ELR (cell line): ENCODE measurements at regions not wholly inside any gene's neighbourhood (a gene's known extent, or its start where the extent isn't known, plus 50 kb on each side); places are given as distances from the start of the nearest gene placed in this dataset.

Source experiments
- DNase-seq: peaks from one replicate; pipeline ENCODE4 v3.0.0-alpha.2; 2015; ENCODE audit warnings: low read depth

DNA sequence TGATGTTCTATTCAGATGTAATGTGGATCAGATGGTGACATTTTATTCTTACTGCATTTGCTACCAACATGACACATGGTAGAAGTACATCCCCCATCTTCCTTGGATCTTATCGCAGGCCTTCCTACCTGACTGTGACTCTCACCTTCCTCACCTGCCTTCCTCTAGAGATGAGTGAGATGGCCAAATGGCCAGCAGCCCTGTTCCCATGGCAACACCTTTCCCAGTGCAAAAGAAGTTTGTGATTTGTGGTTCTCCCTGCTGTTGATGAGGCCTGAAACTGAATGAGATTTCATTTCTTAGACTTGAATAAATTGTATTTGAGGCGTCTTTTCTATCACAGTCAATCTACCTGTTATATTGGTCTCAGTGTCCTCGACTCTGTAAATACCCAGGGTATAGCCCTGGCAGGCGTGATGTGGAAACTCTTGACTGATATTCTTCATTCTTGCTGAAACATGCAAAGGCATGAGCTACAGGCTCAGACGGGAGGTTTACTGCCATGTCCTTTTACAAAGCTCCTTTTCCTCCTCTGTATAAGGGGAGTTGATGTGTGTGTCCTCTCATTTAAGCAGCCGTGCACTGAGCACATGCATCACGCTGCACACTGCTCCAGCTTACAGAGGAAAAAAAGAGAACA is 440.7 kb upstream of the AKR1E2 start:
- no peak for DNase-seq

DNA sequence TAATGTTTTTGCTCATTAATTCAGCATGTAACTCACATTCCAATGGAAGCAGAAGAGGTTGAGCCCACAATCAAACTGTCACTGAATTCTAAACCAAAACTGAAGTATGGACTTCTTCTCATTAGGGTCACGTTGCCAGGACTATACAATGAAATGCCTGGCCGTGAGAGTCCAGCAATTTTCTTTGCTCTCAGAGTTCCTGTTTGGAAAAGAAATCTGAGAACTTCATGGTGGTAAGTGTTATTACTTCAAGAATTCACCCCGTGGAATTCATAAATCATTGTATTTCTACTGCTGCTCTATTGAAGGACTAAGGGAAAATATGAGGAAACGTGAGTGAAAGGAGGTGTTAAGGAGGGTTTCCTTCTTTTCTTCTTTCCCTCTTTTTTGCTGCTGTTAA is 441.8 kb upstream of the AKR1E2 start:
- DNase-seq = no peak

DNA sequence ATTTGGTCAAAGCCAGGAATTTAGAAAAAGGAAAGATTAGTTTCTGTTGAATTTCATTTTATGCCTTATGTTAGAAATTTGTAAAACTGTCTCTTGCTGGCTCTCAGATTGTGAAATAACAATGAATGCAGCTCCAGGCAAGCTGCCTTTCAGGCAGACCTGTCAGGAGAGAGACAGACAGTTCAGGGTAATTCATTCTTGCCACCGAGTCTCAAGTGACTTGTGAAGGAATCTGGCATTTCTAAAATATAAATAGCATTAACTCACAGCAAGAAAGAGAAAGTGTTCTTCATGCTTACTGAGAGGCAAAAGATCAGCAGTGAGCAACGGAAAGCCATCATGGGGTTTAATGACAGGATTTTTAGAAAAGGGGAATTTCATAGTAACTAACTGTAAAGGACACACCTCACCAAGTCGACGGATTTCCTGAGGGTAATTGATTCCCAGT is 442.3 kb upstream of the AKR1E2 start:
- DNase-seq = no peak

DNA sequence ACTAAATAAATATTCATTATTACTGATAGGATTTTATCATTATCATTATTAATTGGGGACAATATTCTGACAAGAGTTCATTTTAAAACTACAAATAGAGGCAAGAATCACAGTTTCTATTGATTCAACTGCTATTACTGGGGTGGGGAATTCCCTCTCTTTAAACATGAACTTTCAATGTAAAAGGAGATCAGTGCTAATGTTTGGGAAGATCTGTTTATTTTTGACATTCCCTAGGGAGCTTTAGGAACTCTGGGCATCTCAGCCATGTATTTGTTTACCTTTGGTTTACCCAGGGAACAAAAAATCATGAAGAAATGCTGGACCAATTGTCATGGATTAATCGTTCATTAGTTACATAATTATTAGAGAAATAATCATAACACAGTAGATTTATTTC is 443.2 kb upstream of the AKR1E2 start:
- no peak for DNase-seq

DNA sequence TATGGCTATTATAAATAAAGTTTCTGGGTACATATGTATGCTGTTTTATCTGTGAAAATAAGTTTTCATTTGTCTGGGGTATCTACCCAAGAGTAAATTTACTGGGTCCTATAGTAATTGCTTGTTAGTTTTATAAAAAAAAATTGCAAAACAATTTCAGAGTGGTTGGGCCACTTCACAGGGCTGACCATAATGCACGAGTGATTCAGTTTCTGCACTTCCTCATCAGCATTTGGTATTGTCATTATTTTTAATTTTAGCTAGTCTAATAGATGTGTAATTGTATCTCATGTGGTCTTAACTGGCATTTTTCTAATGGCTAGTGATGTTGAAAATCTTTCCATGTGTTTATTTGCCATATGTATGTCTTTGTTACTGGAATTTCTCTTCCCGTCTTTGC is 452.4 kb upstream of the AKR1E2 start:
- DNase-seq = no peak

DNA sequence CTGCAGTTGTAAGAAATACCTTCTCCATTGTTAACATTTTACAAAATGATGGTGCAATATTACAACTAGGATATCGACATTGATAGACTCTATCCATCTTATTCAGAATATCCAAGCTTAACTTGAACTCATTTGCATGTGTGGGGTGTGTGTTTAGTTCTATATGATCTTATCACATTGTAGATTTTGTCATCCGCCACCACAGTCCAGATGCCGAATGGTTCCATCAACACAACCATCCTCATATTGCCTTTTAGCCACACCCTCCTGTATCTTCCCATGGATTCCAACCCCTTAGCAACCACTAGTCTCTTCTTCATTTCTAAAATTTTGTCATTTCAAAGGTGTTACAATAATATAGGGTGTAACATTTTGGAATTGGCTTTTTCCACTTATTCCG is 452.9 kb upstream of the AKR1E2 start:
- DNase-seq = no peak

DNA sequence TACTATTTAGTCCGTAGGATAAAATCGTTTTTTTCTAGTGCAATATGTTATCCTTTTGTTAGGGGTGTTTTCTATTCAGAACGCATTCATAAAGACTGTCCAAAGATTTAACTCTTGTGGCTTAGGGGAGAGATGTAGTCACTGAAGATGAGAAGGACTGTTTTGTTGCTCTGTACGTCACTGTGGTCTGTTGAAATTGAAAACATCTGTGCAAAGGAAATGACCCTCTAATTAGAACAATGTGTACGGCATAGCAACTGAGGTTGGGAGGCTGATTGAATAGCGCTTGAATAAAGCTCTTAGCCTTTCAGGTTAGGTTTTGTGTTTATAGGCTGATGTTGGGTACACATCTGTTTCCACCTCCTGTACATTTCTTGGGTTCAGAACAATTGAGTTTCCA is 453.4 kb upstream of the AKR1E2 start:
- DNase-seq = peak; percentile 92

DNA sequence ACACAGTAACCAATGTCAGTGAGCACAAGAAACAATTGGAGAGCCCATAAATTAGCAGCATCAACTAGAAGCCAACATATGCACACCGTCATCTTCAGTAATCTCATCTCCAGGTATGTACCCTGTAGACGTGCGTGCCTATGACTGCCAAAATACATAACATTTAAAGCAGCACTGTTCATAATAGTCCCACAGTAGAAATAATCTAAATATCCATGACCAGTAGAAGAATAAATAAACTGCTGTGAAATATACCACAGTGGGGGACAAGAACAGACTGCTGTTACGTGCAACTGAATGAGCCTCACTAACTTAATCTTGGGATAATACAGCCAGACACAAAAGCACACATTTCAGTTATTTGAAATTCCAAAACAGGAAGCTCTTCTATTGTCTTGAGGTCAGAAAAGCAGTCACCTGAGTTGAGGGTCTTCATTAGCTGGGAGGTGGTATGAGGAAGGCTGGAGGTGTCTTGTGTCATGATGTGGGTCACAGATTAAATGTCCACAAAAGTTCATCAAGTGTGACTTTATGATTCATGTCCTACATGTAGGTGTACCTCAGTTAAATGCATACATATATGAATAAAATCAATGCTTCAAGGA is 454.2 kb upstream of the AKR1E2 start:
- DNase-seq = no peak

DNA sequence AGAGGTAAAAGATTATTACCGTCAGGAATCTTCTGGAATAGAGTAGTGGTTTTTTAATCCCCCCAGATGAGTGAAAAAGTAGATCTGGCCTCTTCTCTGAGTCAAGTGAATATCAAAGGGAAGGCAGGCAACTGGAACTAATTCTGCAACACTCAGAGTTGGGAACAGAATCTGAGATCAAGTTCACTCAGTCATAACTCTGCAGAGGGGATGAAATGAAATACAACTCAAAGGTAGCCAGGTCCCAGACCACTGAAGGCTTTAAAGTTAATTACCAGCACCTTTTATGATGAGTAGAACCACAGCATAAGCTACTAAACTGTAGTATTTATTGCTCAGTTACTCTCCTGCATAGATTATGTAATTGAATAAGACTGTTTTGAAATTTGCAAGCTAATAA is 455.6 kb upstream of the AKR1E2 start:
- no peak for DNase-seq

DNA sequence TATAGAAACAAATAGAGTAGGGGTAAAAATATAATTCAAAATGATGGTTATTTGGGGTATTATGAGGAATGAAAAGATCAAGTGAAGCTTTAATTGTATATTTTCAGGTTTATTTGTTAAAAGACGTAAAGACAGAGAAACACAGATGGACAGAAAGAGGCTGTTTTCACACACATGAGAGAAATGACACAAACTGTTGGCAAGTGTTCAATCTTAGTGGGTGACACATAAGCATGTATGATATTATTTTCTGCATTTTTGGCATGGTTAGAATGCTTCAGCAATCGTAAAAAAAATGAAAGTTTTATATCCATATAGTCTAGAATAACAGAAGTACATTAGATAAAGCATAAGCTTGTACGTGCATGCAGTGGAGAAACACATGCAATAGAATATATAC is 464.4 kb upstream of the AKR1E2 start:
- peak; percentile 14 for DNase-seq

DNA sequence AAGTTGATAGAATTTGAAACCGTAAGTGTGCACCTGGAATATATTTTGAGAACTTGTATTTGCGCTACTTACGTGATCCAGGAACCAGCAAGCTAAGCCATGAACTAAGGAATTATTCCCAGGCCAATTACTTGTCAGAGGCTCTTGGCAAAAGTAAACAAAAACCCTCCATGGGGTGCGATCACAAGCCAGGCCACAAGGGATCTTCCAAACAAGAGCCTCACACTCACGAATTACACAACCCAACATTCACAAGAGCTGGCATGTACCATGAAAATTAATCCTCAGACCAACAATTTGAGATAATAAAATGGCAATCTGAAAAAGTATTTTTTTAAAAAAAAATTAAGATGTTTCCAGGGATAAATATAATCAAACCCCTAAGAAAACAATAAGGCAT is 467.0 kb upstream of the AKR1E2 start:
- DNase-seq = no peak

DNA sequence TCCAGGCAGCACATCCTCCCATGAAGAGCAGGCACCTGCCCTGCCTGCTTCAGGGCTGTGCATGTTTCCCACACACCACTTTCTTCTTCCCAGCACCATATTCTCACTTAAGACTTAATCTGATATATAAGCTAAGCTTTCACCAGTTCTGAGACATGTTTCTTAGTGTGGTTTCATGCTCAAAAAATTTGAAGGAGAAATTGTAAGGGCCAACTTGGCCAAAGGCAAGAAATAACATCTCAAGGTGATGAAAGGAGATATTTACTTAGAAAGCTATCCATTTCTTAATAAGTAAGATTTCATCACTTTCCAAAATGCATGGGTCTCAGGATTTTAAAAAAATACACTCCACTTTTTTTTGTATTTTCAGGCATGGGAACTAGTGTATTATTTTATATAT is 468.1 kb upstream of the AKR1E2 start:
- no peak for DNase-seq

DNA sequence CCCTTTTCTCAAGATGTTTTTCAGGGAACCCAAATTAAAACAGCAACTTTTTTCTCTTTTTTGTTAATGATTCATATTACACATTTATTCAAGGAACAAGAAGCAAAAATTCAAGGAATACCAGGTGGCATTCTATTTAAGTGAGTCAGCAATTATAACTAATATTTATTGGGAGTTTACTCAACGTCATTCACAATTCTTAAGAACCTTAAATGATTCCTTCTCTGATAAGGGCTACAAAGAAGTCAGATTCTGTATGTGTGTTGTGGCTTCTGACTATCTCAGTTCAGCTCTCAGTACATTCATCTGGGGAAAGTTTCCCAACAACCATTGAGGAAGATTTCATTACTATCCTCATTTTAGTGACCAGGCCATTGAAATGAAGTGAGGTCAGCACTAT is 470.7 kb upstream of the AKR1E2 start:
- no peak for DNase-seq

DNA sequence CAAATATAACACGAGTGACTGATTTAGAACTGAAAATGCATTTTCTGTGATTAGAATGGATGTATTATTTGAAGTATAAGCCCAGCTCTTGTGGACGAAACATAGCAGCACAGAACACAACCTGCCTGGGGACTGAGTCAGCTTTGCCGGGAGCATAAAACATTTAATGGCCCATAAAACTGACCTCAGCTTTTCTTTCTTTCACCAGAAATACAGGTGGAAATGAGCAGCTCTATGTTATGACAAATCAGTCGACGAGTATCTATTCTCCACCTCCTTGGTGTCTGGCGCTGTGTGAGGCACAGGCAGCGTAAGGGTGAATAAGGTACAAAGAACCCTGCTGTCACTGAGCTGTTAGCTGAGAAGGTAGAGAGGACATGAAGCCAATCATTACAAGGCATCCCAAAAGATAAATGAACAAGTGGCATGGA is 471.6 kb upstream of the AKR1E2 start:
- DNase-seq = peak; percentile 80

DNA sequence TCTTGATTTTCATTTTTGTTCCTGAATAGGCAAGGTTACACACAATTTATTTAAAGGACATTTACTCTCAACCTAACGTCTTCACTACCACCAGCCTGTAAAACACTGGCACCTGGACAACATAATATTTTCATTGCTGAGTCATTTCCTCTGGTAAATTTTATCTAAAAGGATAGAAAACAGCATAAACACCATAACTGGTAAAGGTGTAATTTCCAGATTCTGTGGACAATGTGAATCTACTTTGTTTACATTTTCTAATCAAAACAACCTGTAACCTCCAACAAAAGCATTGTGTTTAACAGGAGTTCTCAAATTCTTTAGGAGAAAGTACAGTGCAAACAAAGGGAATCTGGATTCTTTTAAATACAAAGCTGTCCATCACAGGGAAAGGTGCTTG is 472.0 kb upstream of the AKR1E2 start:
- peak; percentile 77 for DNase-seq

DNA sequence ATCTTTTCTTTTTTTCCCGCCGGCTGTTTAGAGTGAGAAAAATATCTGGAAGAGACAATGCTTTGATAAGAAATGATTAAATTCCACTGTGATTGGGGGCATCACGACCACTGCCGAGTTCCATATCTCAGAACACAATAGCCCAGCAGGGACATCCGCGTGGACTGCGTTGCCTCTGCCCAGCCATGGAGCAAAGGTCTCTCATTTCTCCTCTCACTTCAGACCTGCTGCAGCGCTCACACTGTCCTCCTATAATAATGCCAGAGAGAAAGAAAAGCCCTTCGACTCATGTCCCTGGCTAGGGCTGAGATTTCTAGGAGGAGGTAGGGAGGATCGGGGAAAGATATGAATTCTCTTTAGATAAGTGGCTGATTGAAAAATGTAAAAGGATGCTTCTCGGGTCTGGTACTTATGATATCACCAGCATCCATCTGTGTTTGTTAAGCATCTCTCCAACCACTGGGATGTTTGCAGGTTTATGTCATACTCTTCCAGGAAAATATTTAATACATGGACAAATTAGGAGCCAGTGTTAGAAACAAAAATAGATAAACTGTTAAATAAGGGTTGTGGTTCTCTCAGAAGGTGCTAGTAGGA is 472.9 kb upstream of the AKR1E2 start:
- DNase-seq = peak; percentile 34

DNA sequence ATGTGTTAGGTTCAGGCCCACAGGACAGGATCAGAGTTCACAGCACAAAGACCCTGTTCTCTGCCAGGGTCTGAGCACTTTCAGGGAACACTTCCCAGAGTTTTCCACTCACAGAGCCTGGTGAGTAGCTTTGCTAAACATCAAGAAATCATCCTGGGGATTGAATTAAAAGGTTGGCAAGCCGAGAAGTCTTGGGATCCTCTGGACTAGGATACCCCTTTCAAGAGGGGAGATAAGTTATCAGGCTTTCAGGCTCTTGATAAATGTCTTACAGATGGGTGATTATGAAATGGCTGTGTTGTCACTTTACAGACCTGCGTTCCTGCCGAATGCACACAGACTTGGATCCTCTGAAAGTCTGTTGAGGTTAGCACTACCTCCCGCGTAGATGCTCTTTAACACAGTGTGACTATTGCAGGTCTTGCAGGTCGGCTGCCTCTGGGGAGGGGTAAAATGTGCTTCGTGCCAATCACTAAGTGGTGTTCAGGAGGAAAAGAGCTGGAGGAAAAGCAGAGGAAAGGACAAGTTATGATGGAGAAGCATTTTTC is 473.5 kb upstream of the AKR1E2 start:
- DNase-seq = no peak

DNA sequence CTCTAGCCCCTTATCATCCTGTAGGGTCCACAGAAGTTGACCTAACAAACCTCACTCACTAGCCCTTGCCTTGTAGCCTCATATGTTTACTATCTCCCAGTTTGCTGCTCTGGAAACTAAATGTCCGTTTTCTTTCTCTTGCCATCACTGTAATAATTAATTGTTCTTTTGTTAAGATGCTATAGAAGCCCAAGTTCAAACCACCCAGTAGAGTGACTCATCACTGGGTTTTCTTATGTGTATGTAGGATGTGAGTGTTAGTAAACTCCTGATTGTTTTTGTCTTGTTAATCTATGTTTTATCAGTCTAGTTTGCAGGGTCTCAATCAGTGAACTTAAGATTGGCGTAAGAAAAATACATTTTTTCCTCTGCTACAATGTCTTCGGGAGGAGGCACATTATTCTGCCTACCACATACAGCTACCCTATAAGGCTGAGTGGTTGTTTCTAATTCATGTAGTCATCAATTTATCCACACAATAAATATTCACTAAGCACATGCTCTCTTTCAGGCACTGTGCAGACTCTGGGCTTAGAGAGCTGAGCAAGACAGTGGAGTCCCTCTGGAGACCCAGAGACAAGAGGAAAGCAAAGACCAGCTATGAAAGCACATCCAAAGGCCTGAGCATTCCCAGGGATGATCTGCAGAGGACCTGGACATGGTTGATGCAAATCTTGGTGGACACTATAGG is 474.1 kb upstream of the AKR1E2 start:
- DNase-seq = peak; percentile 64

DNA sequence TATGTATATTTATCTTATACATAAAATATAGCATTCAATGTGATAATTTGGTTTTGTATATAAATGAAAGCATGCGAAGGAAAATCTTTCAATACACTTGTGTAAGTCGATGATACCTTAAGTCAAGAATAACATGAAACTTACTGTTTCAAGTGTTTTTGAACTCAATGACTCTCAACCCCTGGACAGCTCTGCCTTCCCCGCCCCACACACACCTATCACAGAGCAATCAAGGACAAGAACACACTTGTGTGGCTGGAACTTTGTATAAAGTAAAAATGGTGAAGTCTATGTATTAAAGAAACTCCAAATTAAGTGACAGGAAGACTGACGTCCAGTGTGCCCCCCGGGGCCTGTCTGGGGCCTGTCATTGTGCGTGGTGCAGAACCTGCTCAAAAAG is 478.6 kb upstream of the AKR1E2 start:
- no peak for DNase-seq

DNA sequence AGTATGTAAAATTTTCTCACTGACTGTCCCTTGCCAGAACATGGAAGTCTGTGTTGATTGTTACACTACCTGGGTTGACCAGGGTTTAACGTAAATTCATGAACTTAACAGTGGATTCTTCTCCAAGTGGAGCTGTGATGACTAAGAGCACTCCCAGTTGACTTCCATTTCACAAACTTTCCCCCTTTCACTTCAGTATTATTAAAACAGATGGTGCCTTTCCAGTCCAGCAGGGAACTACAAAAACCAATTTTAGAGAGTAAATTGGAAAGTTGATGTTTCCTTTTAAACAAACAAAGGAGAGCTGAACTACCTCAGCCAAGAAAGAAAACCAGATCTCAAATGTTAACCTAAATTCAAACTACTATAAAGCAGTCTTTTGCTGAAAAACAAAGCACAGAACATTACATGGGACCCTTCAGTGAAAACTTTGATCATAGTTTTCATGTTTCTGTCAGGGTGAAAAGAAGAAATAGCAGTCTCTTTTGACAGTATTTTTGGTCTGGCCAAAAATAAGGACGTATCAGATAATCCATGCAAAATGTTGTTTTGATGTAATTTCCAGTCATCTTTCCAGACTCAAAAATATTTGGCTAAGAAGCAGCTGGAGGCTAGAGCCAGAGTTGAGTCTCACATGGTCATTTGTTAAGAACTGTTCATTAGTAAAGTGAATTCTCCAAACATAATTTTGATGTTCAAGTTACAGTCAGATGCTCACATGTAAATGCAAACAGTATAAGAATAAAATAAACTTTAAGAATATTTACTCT is 479.9 kb upstream of the AKR1E2 start:
- no peak for DNase-seq

DNA sequence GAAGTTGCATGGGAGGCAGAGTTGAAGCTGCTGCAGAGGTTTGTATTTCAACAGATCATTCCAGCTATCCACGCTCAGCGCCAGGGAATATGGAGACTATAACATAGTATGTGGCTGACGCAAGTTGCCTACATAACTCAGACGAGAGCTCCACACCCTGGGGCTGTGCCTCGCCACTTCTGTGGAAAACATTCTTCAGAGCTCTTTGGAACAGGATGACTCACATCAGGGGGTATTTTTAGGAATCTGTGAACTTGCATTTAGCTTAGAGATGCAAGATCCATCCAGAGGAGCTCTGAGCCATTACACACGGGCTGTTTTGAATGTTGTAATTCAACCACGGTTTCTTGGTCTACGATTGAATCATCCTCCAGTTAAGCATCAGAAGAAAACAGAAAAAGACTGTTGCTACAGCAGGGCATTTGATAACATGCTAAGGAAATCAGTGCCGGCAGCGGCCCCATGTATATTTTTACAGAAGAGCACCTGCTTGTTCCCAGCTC is 481.5 kb upstream of the AKR1E2 start:
- peak; percentile 100 for DNase-seq

DNA sequence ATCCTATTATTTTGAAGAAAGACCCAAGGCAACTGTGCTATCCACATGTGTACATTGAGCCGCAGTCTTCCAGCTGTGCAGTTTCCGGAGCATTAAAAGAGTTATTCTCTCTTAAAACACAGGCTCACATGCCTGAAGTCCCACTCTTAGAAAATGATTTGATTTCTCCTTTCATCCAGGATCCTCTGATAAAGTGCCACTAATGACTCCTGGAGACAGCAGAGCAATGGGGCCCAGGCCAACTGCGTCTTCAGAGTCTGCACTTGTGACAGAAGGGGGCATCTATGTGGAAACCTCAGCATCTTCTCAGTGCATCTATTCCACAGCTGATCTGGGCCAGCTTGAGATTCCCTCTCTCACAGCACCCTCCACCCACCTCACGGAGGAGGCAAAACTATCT is 482.1 kb upstream of the AKR1E2 start:
- no peak for DNase-seq
